ENCODE measurements at regions not wholly inside any gene's neighbourhood (a gene's known extent, or its start where the extent isn't known, plus 50 kb on each side); places are given as distances from the start of the nearest gene placed in this dataset.
"Not testable (repeated sequence)": the region's sequence is repeated elsewhere in the genome, so short reads cannot be mapped to it uniquely, and the experiment has no call there.

- DNase-seq = no peak
Measured at GRCh38 chr11:31956310-31956709, 134.6 kb upstream of the RCN1 start.

- no peak for DNase-seq
Measured at GRCh38 chr11:31955838-31956237, 135.0 kb upstream of the RCN1 start.

DNA sequence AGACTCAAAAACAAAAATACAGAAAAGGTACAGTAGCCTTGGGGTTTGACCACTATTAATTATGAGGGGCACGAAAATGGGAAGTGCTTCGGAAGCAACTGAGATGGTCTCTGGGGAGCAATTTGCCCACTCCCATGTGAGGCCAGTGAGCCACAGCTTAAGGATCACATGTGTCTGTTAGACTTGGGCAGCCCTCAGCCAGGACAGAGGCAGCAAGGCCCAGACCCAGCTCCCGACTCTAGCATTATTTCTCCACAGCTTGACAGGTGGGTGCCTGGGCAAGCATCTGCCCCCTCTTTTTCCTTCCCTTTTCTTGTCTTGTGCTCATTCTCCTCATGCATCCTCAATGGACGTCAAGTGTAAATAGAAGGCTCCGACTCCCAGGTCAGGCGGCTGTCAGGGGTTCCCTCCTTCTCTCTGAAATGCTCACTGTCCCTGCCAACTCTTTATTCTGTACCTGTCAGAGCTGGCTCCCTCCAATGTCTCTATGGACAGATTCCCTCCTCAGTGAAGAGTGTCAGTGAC lies 137.0 kb upstream of the RCN1 start:
- DNase-seq = no peak

DNA sequence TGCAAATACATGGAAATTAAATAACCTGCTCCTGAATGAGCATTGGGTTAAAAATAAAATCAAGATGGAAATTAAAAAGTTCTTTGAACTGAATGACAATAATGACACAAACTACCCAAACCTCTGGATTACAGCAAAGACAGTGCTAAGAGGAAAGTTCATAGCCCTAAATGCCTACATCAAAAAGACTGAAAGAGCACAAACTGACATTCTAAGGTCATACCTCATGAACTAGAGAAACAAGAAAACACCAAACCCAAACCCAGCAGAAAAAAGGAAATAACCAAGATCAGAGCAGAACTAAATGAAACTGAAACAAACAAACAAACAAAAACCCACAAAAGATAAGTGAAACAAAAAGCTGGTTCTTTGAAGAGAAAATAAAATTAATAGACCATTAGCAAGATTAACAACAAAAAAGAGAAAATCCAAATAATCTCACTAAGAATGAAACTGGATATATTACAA lies 138.6 kb upstream of the PAX6 start:
- not testable (repeated sequence) for DNase-seq

GRCh38 chr11:31947051-31947450 lies 135.9 kb upstream of the PAX6 start:
- DNase-seq = no peak

DNA sequence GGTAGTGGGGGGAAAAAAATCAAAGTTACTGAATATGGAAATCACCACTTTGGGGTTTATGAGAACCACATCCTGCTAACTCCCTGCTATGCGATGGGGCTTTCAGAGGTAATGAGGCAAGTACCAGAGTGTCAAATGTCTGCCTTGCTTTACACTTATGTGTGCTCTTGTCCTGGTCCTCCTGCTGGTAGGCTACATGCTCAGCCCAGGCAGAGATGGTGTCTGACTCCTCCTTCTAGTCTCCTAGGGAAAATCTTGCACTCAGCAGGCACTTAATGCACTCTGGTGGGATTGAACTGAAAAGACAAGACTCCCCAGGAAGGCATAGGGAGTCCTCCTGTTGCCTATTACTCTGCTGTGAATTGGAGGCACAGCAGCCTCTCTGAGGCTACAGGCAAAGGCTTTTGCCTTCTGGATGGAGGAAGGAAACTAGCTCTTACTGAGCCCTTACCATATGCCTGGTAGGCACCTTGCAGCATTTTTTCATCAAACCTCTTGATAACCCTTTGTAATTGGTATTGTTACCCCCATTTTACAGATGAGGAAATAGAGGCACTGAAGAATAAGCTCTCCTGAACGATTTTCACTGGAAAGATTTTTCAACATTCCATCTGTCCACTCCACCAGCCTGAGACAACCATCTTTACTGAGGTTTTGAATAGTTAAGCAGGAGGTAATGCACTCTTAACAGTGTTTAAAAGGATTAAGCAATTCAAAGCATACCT lies 132.1 kb upstream of the PAX6 start:
- DNase-seq = no peak

- DNase-seq = no peak
Measured at GRCh38 chr11:31940371-31941037, 129.4 kb upstream of the PAX6 start.

- no peak for DNase-seq
Measured at GRCh38 chr11:31939004-31939403, 127.9 kb upstream of the PAX6 start.

GRCh38 chr11:31936312-31936711 lies 125.2 kb upstream of the PAX6 start:
- DNase-seq = no peak

DNA sequence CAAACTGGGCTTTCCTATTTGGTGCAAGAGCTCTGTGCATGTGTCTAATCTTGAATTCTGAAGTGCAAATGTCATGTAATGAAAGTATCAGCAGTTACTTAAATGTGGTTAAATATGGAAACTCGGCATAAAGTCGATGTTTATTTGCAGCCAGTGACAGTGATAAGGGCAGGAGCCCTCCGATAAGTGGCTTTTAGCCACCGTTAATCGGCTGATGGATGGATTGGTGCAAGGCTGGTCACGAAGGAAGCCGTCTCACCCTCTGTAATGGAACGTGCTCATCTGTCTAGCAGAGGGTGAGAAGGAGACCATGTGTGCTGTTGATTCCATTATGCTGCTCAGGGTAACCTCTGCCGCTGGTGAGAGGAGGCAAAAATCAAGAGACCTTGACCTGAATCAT lies 121.8 kb upstream of the PAX6 start:
- DNase-seq = no peak

- no peak for DNase-seq
Measured at GRCh38 chr11:31927982-31928381, 116.9 kb upstream of the PAX6 start.

DNA sequence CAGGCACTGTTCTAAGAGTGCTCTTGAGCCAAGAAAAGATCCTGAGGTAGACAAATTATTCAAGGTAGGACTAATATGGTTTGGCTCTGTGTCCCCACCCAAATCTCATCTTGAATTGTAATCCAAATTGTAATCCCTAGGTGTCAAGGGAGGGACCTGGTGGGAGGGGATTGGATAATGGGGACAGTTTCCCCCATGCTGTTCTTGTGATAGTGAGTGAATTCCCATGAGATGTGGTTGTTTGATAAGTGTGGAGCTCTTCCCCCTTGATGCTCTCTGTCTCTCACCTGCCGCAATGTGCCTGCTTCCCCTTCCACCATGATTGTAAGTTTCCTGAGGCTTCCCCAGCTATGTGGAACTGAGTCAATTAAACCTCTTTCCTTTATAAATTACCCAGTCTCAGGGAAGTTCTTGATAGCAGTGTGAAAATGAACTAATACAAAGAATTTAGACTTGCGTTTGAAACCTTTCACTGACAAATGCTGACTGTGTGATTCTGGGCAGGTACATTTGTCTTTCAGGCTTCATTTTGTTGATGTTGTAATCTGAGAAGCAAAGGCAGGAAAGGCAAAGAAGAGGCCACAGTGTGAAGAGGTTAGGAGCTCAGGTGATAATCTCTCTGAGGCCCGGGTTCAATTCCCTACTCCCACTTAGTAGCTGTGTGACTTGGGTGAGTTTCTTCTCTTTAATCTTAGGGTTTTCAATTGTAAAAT lies 115.8 kb upstream of the PAX6 start:
- no peak for DNase-seq

DNA sequence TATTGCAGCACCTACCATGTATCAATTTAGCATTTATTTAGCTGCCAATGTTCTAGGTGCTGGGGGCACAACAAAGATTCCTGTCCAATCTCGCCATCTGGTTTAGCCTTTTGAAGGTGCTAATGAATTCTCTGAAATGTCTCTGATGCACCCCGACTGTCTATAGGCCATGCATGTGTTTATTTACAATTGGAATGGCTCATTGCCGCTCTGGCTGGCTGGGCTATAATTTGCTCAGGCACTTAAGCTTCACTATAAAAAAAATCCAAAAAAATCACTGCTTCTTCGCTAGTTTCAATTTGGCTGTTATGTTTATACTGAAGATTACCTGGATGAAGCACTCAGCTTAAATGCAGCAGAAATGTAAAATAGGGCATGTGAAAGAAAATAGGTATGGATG lies 115.0 kb upstream of the PAX6 start:
- no peak for DNase-seq

GRCh38 chr11:31922450-31922849 lies 111.3 kb upstream of the PAX6 start:
- no peak for DNase-seq

GRCh38 chr11:31921081-31921480 lies 110.0 kb upstream of the PAX6 start:
- no peak for DNase-seq

DNA sequence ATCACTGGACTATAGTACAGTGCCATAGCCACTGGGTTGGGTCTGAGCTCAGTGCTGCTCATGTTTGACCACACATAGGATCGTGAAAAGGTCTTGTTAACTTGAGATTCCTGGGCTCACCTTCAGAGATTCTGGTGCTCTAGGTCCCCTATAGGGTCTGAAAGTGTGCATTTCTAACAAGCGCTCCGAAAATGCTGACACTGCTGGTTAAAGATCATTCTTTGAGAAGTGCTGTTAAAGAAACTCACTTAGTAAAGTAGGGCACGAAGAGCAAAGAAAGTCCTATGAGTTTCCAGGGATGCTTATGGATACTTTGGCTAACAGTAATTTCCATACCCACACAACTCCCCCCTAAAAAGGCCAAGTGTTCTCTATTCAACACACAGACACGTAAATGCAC lies 108.1 kb upstream of the PAX6 start:
- no peak for DNase-seq

DNA sequence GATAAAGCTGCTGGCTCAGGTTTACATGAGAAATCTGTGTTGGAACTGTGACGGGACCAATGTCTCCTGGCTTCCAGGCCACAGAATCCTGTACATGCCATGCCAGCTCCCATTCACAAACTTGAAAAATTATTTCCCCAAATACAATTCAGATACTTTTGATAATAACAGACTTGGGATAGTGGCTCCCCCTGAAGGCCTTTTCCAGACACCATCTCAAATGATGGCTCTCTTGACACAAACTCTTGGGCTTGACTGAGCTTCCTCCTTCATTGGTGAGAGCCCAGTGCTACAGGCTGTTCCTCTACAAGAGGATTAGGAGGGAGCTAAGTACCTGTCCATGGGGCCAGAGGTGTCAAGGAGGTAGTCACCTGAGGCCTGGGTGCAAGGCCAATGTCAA lies 104.7 kb upstream of the PAX6 start:
- peak; percentile 2 for DNase-seq

DNA sequence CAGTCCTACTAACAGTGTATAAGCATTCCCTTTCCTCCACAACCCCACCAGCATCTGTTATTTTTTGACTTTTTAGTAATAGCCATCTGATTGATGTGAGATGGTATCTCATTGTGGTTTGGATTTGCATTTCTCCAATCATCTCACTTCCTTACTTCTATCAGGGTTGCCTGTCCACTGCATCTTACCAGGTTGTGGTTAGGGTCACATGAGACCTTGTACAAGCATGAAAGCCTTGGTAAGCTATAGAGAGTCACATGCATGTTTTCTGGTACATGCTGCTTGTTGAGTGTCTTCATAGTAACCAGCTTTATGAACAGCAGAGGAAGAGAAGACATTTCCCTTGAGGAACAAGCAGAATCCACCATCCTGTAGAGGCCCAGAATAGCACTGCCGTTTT lies 102.9 kb upstream of the PAX6 start:
- DNase-seq = no peak

- no peak for DNase-seq
Measured at GRCh38 chr11:31912808-31913207, 101.7 kb upstream of the PAX6 start.

DNA sequence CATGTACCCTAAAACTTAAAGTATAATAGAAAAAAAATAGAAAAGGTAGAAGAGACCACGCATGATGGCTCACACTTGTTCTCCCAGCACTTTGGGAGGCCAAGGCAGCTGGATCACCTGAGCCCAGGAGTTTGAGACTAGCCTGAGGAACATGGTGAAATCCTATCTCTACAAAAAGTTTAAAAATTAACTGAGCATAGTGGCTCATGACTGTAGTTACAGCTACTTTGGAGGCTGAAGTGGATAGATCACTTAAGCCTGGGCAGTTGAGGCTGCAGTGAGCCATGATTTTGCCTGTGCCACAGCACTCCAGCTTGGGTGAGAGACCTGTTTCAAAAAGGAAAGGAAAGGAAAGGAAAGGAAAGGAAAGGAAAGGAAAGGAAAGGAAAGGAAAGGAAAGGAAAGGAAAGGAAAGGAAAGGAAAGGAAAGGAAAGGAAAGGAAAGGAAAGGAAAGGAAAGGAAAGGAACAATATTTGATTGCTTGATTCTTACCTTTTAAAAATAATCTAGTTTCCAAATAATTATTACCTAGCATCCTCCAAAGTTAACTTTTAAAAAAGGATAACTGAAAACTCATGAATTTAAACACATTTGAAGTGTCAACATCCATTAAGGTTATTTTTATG lies 99.9 kb upstream of the PAX6 start:
- no peak for DNase-seq

GRCh38 chr11:31903225-31904074 lies 92.3 kb upstream of the PAX6 start:
- no peak for DNase-seq

GRCh38 chr11:31902706-31903105 lies 91.6 kb upstream of the PAX6 start:
- DNase-seq = no peak
